ENCODE measurements at regions not wholly inside any gene's neighbourhood (a gene's known extent, or its start where the extent isn't known, plus 50 kb on each side); places are given as distances from the start of the nearest gene placed in this dataset.

- no peak for DNase-seq
These were observed 182.6 kb downstream of the TRPC6 start for GRCh38 chr11:101401245-101401644.

- DNase-seq, result no peak
These were observed 185.8 kb downstream of the TRPC6 start for GRCh38 chr11:101397979-101398378.

GRCh38 chr11:101390539-101390938 lies 193.3 kb downstream of the TRPC6 start:
- no peak for DNase-seq

GRCh38 chr11:101369835-101370234 lies 214.0 kb downstream of the TRPC6 start:
- no peak for DNase-seq

- no peak for DNase-seq
These were observed 220.0 kb downstream of the TRPC6 start for GRCh38 chr11:101363706-101364275.

- DNase-seq, result no peak
These were observed 221.2 kb downstream of the TRPC6 start for GRCh38 chr11:101362643-101363042.

- no peak for DNase-seq
These were observed 226.0 kb downstream of the TRPC6 start for GRCh38 chr11:101357771-101358170.

GRCh38 chr11:101354801-101355200 lies 225.2 kb upstream of the PGR start:
- DNase-seq, result no peak

- DNase-seq, result no peak
These were observed 219.2 kb upstream of the PGR start for GRCh38 chr11:101348786-101349185.

GRCh38 chr11:101346591-101346990 lies 217.0 kb upstream of the PGR start:
- no peak for DNase-seq

- no peak for DNase-seq
These were observed 216.3 kb upstream of the PGR start for GRCh38 chr11:101345891-101346290.

- no peak for DNase-seq
These were observed 212.7 kb upstream of the PGR start for GRCh38 chr11:101342307-101342706.

GRCh38 chr11:101341578-101341977 lies 212.0 kb upstream of the PGR start:
- no peak for DNase-seq

GRCh38 chr11:101336858-101337257 lies 207.2 kb upstream of the PGR start:
- DNase-seq, result no peak

- no peak for DNase-seq
These were observed 206.5 kb upstream of the PGR start for GRCh38 chr11:101336155-101336554.

- no peak for DNase-seq
These were observed 205.0 kb upstream of the PGR start for GRCh38 chr11:101334581-101334980.

GRCh38 chr11:101331411-101331810 lies 201.8 kb upstream of the PGR start:
- DNase-seq, result no peak

GRCh38 chr11:101327908-101328307 lies 198.3 kb upstream of the PGR start:
- no peak for DNase-seq

GRCh38 chr11:101326141-101326540 lies 196.5 kb upstream of the PGR start:
- DNase-seq, result no peak

- no peak for DNase-seq
These were observed 194.4 kb upstream of the PGR start for GRCh38 chr11:101323997-101324396.

- no peak for DNase-seq
These were observed 191.6 kb upstream of the PGR start for GRCh38 chr11:101321222-101321621.

GRCh38 chr11:101306721-101307120 lies 177.1 kb upstream of the PGR start:
- DNase-seq, result no peak

- no peak for DNase-seq
These were observed 175.9 kb upstream of the PGR start for GRCh38 chr11:101305496-101305895.

- no peak for DNase-seq
These were observed 169.6 kb upstream of the PGR start for GRCh38 chr11:101299210-101299609.

- DNase-seq, result no peak
These were observed 167.3 kb upstream of the PGR start for GRCh38 chr11:101296896-101297295.
